SK-N-SH (cell line): ENCODE measurements at regions not wholly inside any gene's neighbourhood (a gene's known extent, or its start where the extent isn't known, plus 50 kb on each side); places are given as distances from the start of the nearest gene placed in this dataset.
A peak's percentile ranks its signal among the peaks of the same experiment; 100 is the strongest.

ENCODE experiments used
- CTCF ChIA-PET: fragments of 300-600, 350-600 bp; formaldehyde crosslinking; extraction: SDS; loops from one replicate; lab custom pipeline; 2021; lab: Yijun Ruan, JAX
- POLR2A ChIA-PET: fragments of 350-600 bp; sonication (Branson Sonifier 250); formaldehyde crosslinking; extraction: SDS; loops from one replicate; lab custom pipeline; 2020; ENCODE audit warnings: antibody characterized with exemption, inconsistent platforms; lab: Yijun Ruan, JAX
- DNase-seq: peaks from one replicate; pipeline ENCODE4 v3.0.0; 2012
- H2AFZ ChIP-seq: fragments of 200-600 bp; sonication (generic); 2 replicates; pipeline ENCODE4 v1.8.1; 2016; ENCODE audit warnings: antibody characterized with exemption, mild to moderate bottlenecking, low read depth
- H3F3A ChIP-seq: fragments of 200-600 bp; sonication (generic); replicated peaks from 2 replicates; pipeline ENCODE3; 2016; ENCODE audit warnings: antibody characterized with exemption, mild to moderate bottlenecking; ENCODE audit not compliant: insufficient read depth
- H3K27ac ChIP-seq, 2 experiments: fragments of 200-500 bp in 1 of 2; fragments of 200-600 bp in 1 of 2; sonication (Bioruptor generic) in 1 of 2; sonication (generic), shearing (Covaris generic) in 1 of 2; 2 replicates each; pipeline versions ENCODE4 v1.5.1 to v1.6.1; 2014 to 2016; ENCODE audit warnings: low read depth in 2 of 2, inconsistent platforms in 1 of 2, low read length in 1 of 2, mild to moderate bottlenecking in 1 of 2, mixed read lengths in 1 of 2
- H3K27me3 ChIP-seq: fragments of 200-600 bp; sonication (generic), shearing (Covaris generic); 2 replicates; pipeline ENCODE4 v1.6.1; 2016; ENCODE audit warnings: mixed run types; ENCODE audit not compliant: insufficient read depth
- H3K36me3 ChIP-seq, 2 experiments: fragments of 200-500 bp in 1 of 2; fragments of 200-600 bp in 1 of 2; sonication (Bioruptor generic) in 1 of 2; sonication (generic) in 1 of 2; replicated peaks in 1 of 2; 2 replicates each; pipeline versions ENCODE3 to v1.5.1; 2014 to 2016; ENCODE audit warnings: low read length in 1 of 2, mild to moderate bottlenecking in 1 of 2; ENCODE audit not compliant: insufficient read depth in 2 of 2, control insufficient read depth in 1 of 2
- H3K4me1 ChIP-seq, 2 experiments: fragments of 200-500 bp in 1 of 2; fragments of 200-600 bp in 1 of 2; sonication (Bioruptor generic) in 1 of 2; sonication (generic), shearing (Covaris generic) in 1 of 2; 2 replicates each; pipeline versions ENCODE4 v1.5.1 to v1.6.1; 2014 to 2016; ENCODE audit warnings: low read depth in 1 of 2, low read length in 1 of 2, mixed run types in 1 of 2; ENCODE audit not compliant: insufficient read depth in 2 of 2, control insufficient read depth in 1 of 2
- H3K4me2 ChIP-seq: fragments of 200-600 bp; sonication (generic), shearing (Covaris generic); 2 replicates; pipeline ENCODE4 v1.6.1; 2017; ENCODE audit warnings: mixed run types
- H3K4me3 ChIP-seq, 2 experiments: fragments of 200-500 bp in 1 of 2; fragments of 200-600 bp in 1 of 2; sonication (Bioruptor generic) in 1 of 2; sonication (generic), shearing (Covaris generic) in 1 of 2; 2 replicates each; pipeline versions ENCODE4 v1.5.1 to v1.8.1; 2014 to 2016; ENCODE audit warnings: low read depth in 2 of 2, inconsistent platforms in 1 of 2, low read length in 1 of 2, mild to moderate bottlenecking in 1 of 2, mixed read lengths in 1 of 2, moderate library complexity in 1 of 2
- H3K79me2 ChIP-seq: fragments of 200-600 bp; sonication (generic); 2 replicates; pipeline ENCODE4 v1.8.1; 2017; ENCODE audit warnings: mild to moderate bottlenecking; ENCODE audit not compliant: insufficient read depth
- H3K9ac ChIP-seq: fragments of 200-600 bp; sonication (generic); 2 replicates; pipeline ENCODE4 v1.6.1; 2017; ENCODE audit warnings: mixed run types
- H3K9me2 ChIP-seq: fragments of 200-600 bp; sonication (generic); 2 replicates; pipeline ENCODE4 v1.6.1; 2017; ENCODE audit warnings: mixed run types
- H3K9me3 ChIP-seq: fragments of 200-600 bp; sonication (generic); 2 replicates; pipeline ENCODE4 v1.6.1; 2017; ENCODE audit warnings: mixed run types, mild to moderate bottlenecking, moderate library complexity
- H4K20me1 ChIP-seq: fragments of 200-600 bp; sonication (generic); 2 replicates; pipeline ENCODE4 v1.6.1; 2017; ENCODE audit warnings: mild to moderate bottlenecking, mixed run types; ENCODE audit not compliant: insufficient read depth
- FOXJ3 ChIP-seq: sonication (generic); formaldehyde crosslinking; IDR thresholded peaks from 2 replicates; pipeline ENCODE4 v1.5.1; 2020; ENCODE audit warnings: mild to moderate bottlenecking, missing genetic modification reagents
- FOXM1 ChIP-seq: IDR thresholded peaks from 2 replicates; pipeline ENCODE4 v1.4.0; 2012; ENCODE audit warnings: low read depth, mild to moderate bottlenecking
- PBX3 ChIP-seq: IDR thresholded peaks from 2 replicates; pipeline ENCODE4; 2012
- RAD21 ChIP-seq: IDR thresholded peaks from 2 replicates; pipeline ENCODE4 v1.6.1; 2012; ENCODE audit warnings: mild to moderate bottlenecking, low read length
- RXRA ChIP-seq: IDR thresholded peaks from 2 replicates; pipeline ENCODE4 v1.4.0; 2012; ENCODE audit warnings: low read depth, mild to moderate bottlenecking, borderline replicate concordance
- TCF12 ChIP-seq: IDR thresholded peaks from 2 replicates; pipeline ENCODE4 v1.4.0; 2012
- USF2 ChIP-seq: fragments of 150-350 bp; IDR thresholded peaks from 2 replicates; pipeline ENCODE4 v1.6.1; 2017; ENCODE audit warnings: antibody characterized with exemption, low read length, low read depth, borderline replicate concordance
- YY1 ChIP-seq: IDR thresholded peaks from 2 replicates; pipeline ENCODE4 v1.4.0; 2012; ENCODE audit warnings: low read depth, mild to moderate bottlenecking
- ZBTB33 ChIP-seq: IDR thresholded peaks from 2 replicates; pipeline ENCODE4 v1.4.0; 2012; ENCODE audit warnings: low read depth, borderline replicate concordance
- WGBS: methylation state at CpG from one replicate; pipeline ENCODE4 v1.1.6; 2017; ENCODE audit warnings: low lambda C conversion rate; 5-methylcytosine and 5-hydroxymethylcytosine counted together

- TF ChIP-seq YY1 (no peak), RXRA (no peak)
Observed at GRCh38 chr11:79783833-79784232, 343.0 kb upstream of the TENM4 start (continued).

GRCh38 chr11:79768343-79768742 is 327.5 kb upstream of the TENM4 start:
- Histone ChIP-seq H3K27me3 (no peaks in the 10 kb centered on the region), H3K9ac (no peak overlapping the region), H3K79me2 (no peaks in the 10 kb centered on the region), H3K36me3 (no peaks in the 10 kb centered on the region), H3K4me2 (no peak overlapping the region), H3K9me3 (no peaks in the 10 kb centered on the region), H3K4me3 (no peak overlapping the region), H4K20me1 (no peaks in the 10 kb centered on the region), H2AFZ (no peak overlapping the region), H3F3A (no peaks in the 10 kb centered on the region), H3K27ac (no peak overlapping the region), H3K4me1 (no peaks in the 10 kb centered on the region), H3K9me2 (no peaks in the 10 kb centered on the region)
- ChIA-PET POLR2A (no interaction called here), CTCF (no interaction called here)
- WGBS, result 33% methylated on average over 1 of the region's 1 CpG
- no peak for DNase-seq
- TF ChIP-seq TCF12 (no peak), USF2 (no peak), ZBTB33 (no peak), PBX3 (no peak), FOXJ3 (CRISPR knock-in tag) (no peak), FOXM1 (no peak)

GRCh38 chr11:79762279-79762921 is 321.6 kb upstream of the TENM4 start:
- WGBS, result 34% methylated on average over 3 of the region's 3 CpGs
- H4K20me1 ChIP-seq, result no peaks in the 10 kb centered on the region
- no peaks in the 10 kb centered on the region for H3K27me3 ChIP-seq
- no peaks in the 10 kb centered on the region for H3K9me2 ChIP-seq
- H3K4me2 ChIP-seq, result no peak overlapping the region
- H3K36me3 ChIP-seq, result no peaks in the 10 kb centered on the region
- H3F3A ChIP-seq, result no peaks in the 10 kb centered on the region
- no peaks in the 10 kb centered on the region for H3K79me2 ChIP-seq
- no peak overlapping the region for H3K9ac ChIP-seq
- no peak overlapping the region for H3K4me3 ChIP-seq
- POLR2A ChIA-PET, result no interaction called here
- no peak overlapping the region for H3K27ac ChIP-seq
- H3K4me1 ChIP-seq, result no peaks in the 10 kb centered on the region
- TF ChIP-seq ZBTB33 (no peak), RAD21 (peak; percentile 26; the same call in 1 of the 2 replicates)
- H3K9me3 ChIP-seq, result no peaks in the 10 kb centered on the region
- no peak overlapping the region for H2AFZ ChIP-seq
- CTCF ChIA-PET, result interaction anchor here (0.8 to 1.0 kb wide), 2 partner anchors 38 to 129 kb away, joined by 3 read pairs; no protein-coding TSS in a partner anchor
- no peak for DNase-seq
